Neuronal stem cell (in vitro differentiated cells): ENCODE measurements at regions not wholly inside any gene's neighbourhood (a gene's known extent, or its start where the extent isn't known, plus 50 kb on each side); places are given as distances from the start of the nearest gene placed in this dataset.

Experiments
- DNase-seq: peaks from one replicate; pipeline ENCODE4 v3.0.0-alpha.2; 2013; ENCODE audit warnings: low spot score
- H2AFZ ChIP-seq: one replicate; pipeline ENCODE4 v1.6.1; 2013; ENCODE audit warnings: mild to moderate bottlenecking, low read length, inconsistent platforms
- H2AK5ac ChIP-seq: 2 replicates; pipeline ENCODE4 v1.6.1; 2013; ENCODE audit warnings: low read depth, mild to moderate bottlenecking, inconsistent platforms, low read length, moderate library complexity, mixed read lengths
- H2BK120ac ChIP-seq: 2 replicates; pipeline ENCODE4 v1.6.1; 2013; ENCODE audit warnings: low read depth, mild to moderate bottlenecking, inconsistent platforms, low read length, moderate library complexity, mixed read lengths
- H2BK12ac ChIP-seq: one replicate; pipeline ENCODE4 v1.6.1; 2013; ENCODE audit warnings: low read length, inconsistent platforms
- H2BK15ac ChIP-seq: 2 replicates; pipeline ENCODE4 v1.6.1; 2013; ENCODE audit warnings: mild to moderate bottlenecking, low read length, inconsistent platforms, mixed read lengths
- H2BK5ac ChIP-seq: one replicate; pipeline ENCODE4 v1.6.1; 2013; ENCODE audit warnings: inconsistent platforms, mild to moderate bottlenecking, low read length, moderate library complexity
- H3K14ac ChIP-seq: one replicate; pipeline ENCODE4 v1.6.1; 2013; ENCODE audit warnings: low read length, inconsistent platforms
- H3K18ac ChIP-seq: 2 replicates; pipeline ENCODE4 v1.6.1; 2013; ENCODE audit warnings: low read length, inconsistent platforms
- H3K23ac ChIP-seq: 2 replicates; pipeline ENCODE4 v1.6.1; 2013; ENCODE audit warnings: low read depth, mild to moderate bottlenecking, mixed read lengths, low read length, inconsistent platforms; ENCODE audit not compliant: poor library complexity
- H3K27ac ChIP-seq: replicated peaks from 3 replicates; pipeline ENCODE4 v1.5.1; 2013; ENCODE audit warnings: low read length, inconsistent platforms
- H3K27me3 ChIP-seq, 3 experiments: 2 replicates each; pipeline ENCODE4 v1.6.1; 2013; ENCODE audit warnings: low read length in 3 of 3, mild to moderate bottlenecking in 2 of 3, inconsistent platforms in 1 of 3, low read depth in 1 of 3, mixed read lengths in 1 of 3, moderate library complexity in 1 of 3; ENCODE audit not compliant: control insufficient read depth in 3 of 3, insufficient read depth in 3 of 3
- H3K36me3 ChIP-seq, 2 donors: replicated peaks in 1 of 2; 2 replicates each; pipeline ENCODE4 v1.6.1; 2013; ENCODE audit warnings: low read length in 2 of 2; ENCODE audit not compliant: control insufficient read depth in 2 of 2, insufficient read depth in 2 of 2
- H3K4ac ChIP-seq: 2 replicates; pipeline ENCODE4 v1.6.1; 2013; ENCODE audit warnings: inconsistent platforms, mild to moderate bottlenecking, low read length, moderate library complexity
- H3K4me1 ChIP-seq, 2 donors: 1 replicate in 1 of 2; 2 replicates in 1 of 2; pipeline ENCODE4 v1.6.1; 2013; ENCODE audit warnings: low read length in 2 of 2, low read depth in 1 of 2; ENCODE audit not compliant: control insufficient read depth in 2 of 2, insufficient read depth in 1 of 2
- H3K4me2 ChIP-seq: one replicate; pipeline ENCODE4 v1.6.1; 2013; ENCODE audit warnings: mild to moderate bottlenecking, low read length, inconsistent platforms; ENCODE audit not compliant: insufficient read depth, poor library complexity, severe bottlenecking
- H3K4me3 ChIP-seq, 2 donors: 2 replicates each; pipeline ENCODE4 v1.5.1; 2013; ENCODE audit warnings: low read length in 2 of 2, mild to moderate bottlenecking in 2 of 2, inconsistent platforms in 1 of 2, moderate library complexity in 1 of 2
- H3K79me1 ChIP-seq: one replicate; pipeline ENCODE4 v1.6.1; 2013; ENCODE audit warnings: low read depth, mild to moderate bottlenecking, inconsistent platforms, low read length, moderate library complexity
- H3K9ac ChIP-seq: one replicate; pipeline ENCODE4 v1.6.1; 2013; ENCODE audit warnings: mild to moderate bottlenecking, low read depth, low read length, inconsistent platforms; ENCODE audit not compliant: poor library complexity
- H3K9me3 ChIP-seq, 2 donors: replicated peaks in 1 of 2; 2 replicates each; pipeline versions ENCODE3 to v1.6.1; 2013; ENCODE audit warnings: low read length in 2 of 2, mild to moderate bottlenecking in 2 of 2, inconsistent platforms in 1 of 2, low read depth in 1 of 2, mixed read lengths in 1 of 2, moderate library complexity in 1 of 2; ENCODE audit not compliant: control insufficient read depth in 2 of 2, insufficient read depth in 1 of 2
- H4K8ac ChIP-seq: one replicate; pipeline ENCODE4 v1.6.1; 2013; ENCODE audit warnings: low read depth, mild to moderate bottlenecking, inconsistent platforms, low read length, moderate library complexity
- H4K91ac ChIP-seq: one replicate; pipeline ENCODE4 v1.6.1; 2013; ENCODE audit warnings: low read length, low read depth, mild to moderate bottlenecking, inconsistent platforms; ENCODE audit not compliant: poor library complexity
- WGBS, 2 donors: extraction: QIAGEN DNeasy Blood & Tissue Kit; methylation state at CpG; one replicate each; pipeline ENCODE4 v1.1.7; 2013; ENCODE audit warnings: missing lambda C conversion rate in 2 of 2, mixed read lengths in 1 of 2; ENCODE audit not compliant: insufficient read length in 2 of 2, insufficient replicate concordance in 1 of 2; ENCODE audit errors: extremely low coverage in 2 of 2; 5-methylcytosine and 5-hydroxymethylcytosine counted together

GRCh38 chr6:100944644-100945043 lies 63.5 kb upstream of the ASCC3 start:
- H2AFZ ChIP-seq: no peak overlapping the region
- no peak overlapping the region for H3K14ac ChIP-seq
- no peak overlapping the region for H2BK5ac ChIP-seq
- no CpG with 5 or more reads among the region's 4 CpGs for WGBS, 2 donors
- no peak for DNase-seq
- no peaks in the 10 kb centered on the region for H3K4me1 ChIP-seq
- H3K9ac ChIP-seq: no peak overlapping the region
- H3K79me1 ChIP-seq: no peaks in the 10 kb centered on the region
- H3K27me3 ChIP-seq: no peaks in the 10 kb centered on the region
- no peak overlapping the region for H3K23ac ChIP-seq
- no peak overlapping the region for H2BK15ac ChIP-seq
- H3K4me3 ChIP-seq: no peak overlapping the region
- no peak overlapping the region for H2BK120ac ChIP-seq
- H2AK5ac ChIP-seq: no peak overlapping the region
- no peaks in the 10 kb centered on the region for H3K9me3 ChIP-seq
- H4K8ac ChIP-seq: no peak overlapping the region
- no peak overlapping the region for H2BK12ac ChIP-seq
- no peak overlapping the region for H3K4me2 ChIP-seq
- no peaks in the 10 kb centered on the region for H3K36me3 ChIP-seq
- no peak overlapping the region for H3K18ac ChIP-seq
- no peak overlapping the region for H3K4ac ChIP-seq
- H4K91ac ChIP-seq: no peak overlapping the region
- no peak overlapping the region for H3K27ac ChIP-seq

- H2BK5ac ChIP-seq: no peak overlapping the region
- WGBS, 2 donors: no CpG with 5 or more reads among the region's 4 CpGs
- H3K4me1 ChIP-seq: no peaks in the 10 kb centered on the region
- H3K27ac ChIP-seq: no peak overlapping the region
- H3K23ac ChIP-seq: no peak overlapping the region
- H3K36me3 ChIP-seq: no peaks in the 10 kb centered on the region
- no peak overlapping the region for H2AK5ac ChIP-seq
- no peak overlapping the region for H4K8ac ChIP-seq
- H3K27me3 ChIP-seq: no peaks in the 10 kb centered on the region
- no peak overlapping the region for H4K91ac ChIP-seq
- H3K18ac ChIP-seq: no peak overlapping the region
- no peak overlapping the region for H2BK12ac ChIP-seq
- H2AFZ ChIP-seq: no peak overlapping the region
- H2BK120ac ChIP-seq: no peak overlapping the region
- H2BK15ac ChIP-seq: no peak overlapping the region
- H3K14ac ChIP-seq: no peak overlapping the region
- no peak for DNase-seq
- H3K9ac ChIP-seq: no peak overlapping the region
- H3K4ac ChIP-seq: no peak overlapping the region
- H3K4me3 ChIP-seq: no peak overlapping the region
- H3K79me1 ChIP-seq: no peaks in the 10 kb centered on the region
- H3K9me3 ChIP-seq: no peaks in the 10 kb centered on the region
- no peak overlapping the region for H3K4me2 ChIP-seq
These were observed 65.0 kb upstream of the ASCC3 start for GRCh38 chr6:100946021-100946540.

GRCh38 chr6:100946711-100947110 lies 65.6 kb upstream of the ASCC3 start:
- H3K27me3 ChIP-seq: no peaks in the 10 kb centered on the region
- H2BK5ac ChIP-seq: no peak overlapping the region
- H3K23ac ChIP-seq: no peak overlapping the region
- no peak overlapping the region for H4K91ac ChIP-seq
- no peak overlapping the region for H2AFZ ChIP-seq
- no peak overlapping the region for H2BK15ac ChIP-seq
- no peaks in the 10 kb centered on the region for H3K79me1 ChIP-seq
- no peak overlapping the region for H3K27ac ChIP-seq
- no peak overlapping the region for H3K4me3 ChIP-seq
- H2AK5ac ChIP-seq: no peak overlapping the region
- no peak for DNase-seq
- H3K4ac ChIP-seq: no peak overlapping the region
- WGBS, 2 donors: no CpG with 5 or more reads among the region's 3 CpGs
- no peaks in the 10 kb centered on the region for H3K9me3 ChIP-seq
- no peak overlapping the region for H3K18ac ChIP-seq
- H3K4me2 ChIP-seq: no peak overlapping the region
- H3K9ac ChIP-seq: no peak overlapping the region
- no peak overlapping the region for H2BK12ac ChIP-seq
- no peak overlapping the region for H3K14ac ChIP-seq
- no peak overlapping the region for H4K8ac ChIP-seq
- no peaks in the 10 kb centered on the region for H3K36me3 ChIP-seq
- H2BK120ac ChIP-seq: no peak overlapping the region
- no peaks in the 10 kb centered on the region for H3K4me1 ChIP-seq

- no peak overlapping the region for H2BK5ac ChIP-seq
- H3K23ac ChIP-seq: no peak overlapping the region
- H2BK120ac ChIP-seq: no peak overlapping the region
- H4K91ac ChIP-seq: no peak overlapping the region
- H3K9ac ChIP-seq: no peak overlapping the region
- no peak overlapping the region for H2BK15ac ChIP-seq
- no peak overlapping the region for H2AFZ ChIP-seq
- no peak overlapping the region for H3K27ac ChIP-seq
- H4K8ac ChIP-seq: no peak overlapping the region
- no peak overlapping the region for H2BK12ac ChIP-seq
- no peak overlapping the region for H3K4me2 ChIP-seq
- no peak overlapping the region for H3K14ac ChIP-seq
- no peaks in the 10 kb centered on the region for H3K79me1 ChIP-seq
- H3K4ac ChIP-seq: no peak overlapping the region
- H3K36me3 ChIP-seq: no peaks in the 10 kb centered on the region
- no peak for DNase-seq
- H3K4me1 ChIP-seq: no peaks in the 10 kb centered on the region
- no peaks in the 10 kb centered on the region for H3K9me3 ChIP-seq
- no peak overlapping the region for H3K4me3 ChIP-seq
- H2AK5ac ChIP-seq: no peak overlapping the region
- no CpG with 5 or more reads among the region's 3 CpGs for WGBS, 2 donors
- no peak overlapping the region for H3K18ac ChIP-seq
- H3K27me3 ChIP-seq: no peaks in the 10 kb centered on the region
These were observed 67.4 kb upstream of the ASCC3 start for GRCh38 chr6:100948381-100949133.
